OCI-LY3 (cell line): ENCODE measurements at regions not wholly inside any gene's neighbourhood (a gene's known extent, or its start where the extent isn't known, plus 50 kb on each side); places are given as distances from the start of the nearest gene placed in this dataset.

ENCODE experiments used
- H2AFZ ChIP-seq: fragments of 200-600, 300-600 bp; shearing (Covaris generic); 2 replicates; pipeline ENCODE4 v1.6.0; 2014; ENCODE audit warnings: antibody characterized with exemption, low read depth, low read length
- H3K27ac ChIP-seq: fragments of 200-600, 300-600 bp; sonication (generic); 2 replicates; pipeline ENCODE4 v1.5.1; 2014; ENCODE audit warnings: mild to moderate bottlenecking, low read length, moderate library complexity, mixed read lengths
- H3K27me3 ChIP-seq: fragments of 200-600, 300-600 bp; sonication (generic); 2 replicates; pipeline ENCODE4 v1.6.1; 2014; ENCODE audit warnings: low read depth, low read length, mixed read lengths
- H3K36me3 ChIP-seq: fragments of 200-600, 300-600 bp; sonication (generic); replicated peaks from 2 replicates; pipeline ENCODE3; 2014; ENCODE audit warnings: low read depth, low read length, mixed read lengths
- H3K4me1 ChIP-seq: fragments of 300-600, 200-600 bp; sonication (generic); 2 replicates; pipeline ENCODE4 v1.6.1; 2014; ENCODE audit warnings: low read length, mixed read lengths
- H3K4me2 ChIP-seq: fragments of 200-600, 300-600 bp; sonication (generic); 2 replicates; pipeline ENCODE4 v1.6.1; 2014; ENCODE audit warnings: low read length, mixed read lengths
- H3K4me3 ChIP-seq: fragments of 300-600, 200-600 bp; sonication (generic); 2 replicates; pipeline ENCODE4 v1.5.1; 2014; ENCODE audit warnings: antibody characterized with exemption, mild to moderate bottlenecking, low read length, moderate library complexity
- H3K79me2 ChIP-seq: fragments of 300-600, 200-600 bp; shearing (Covaris generic); 2 replicates; pipeline ENCODE4 v1.6.1; 2014; ENCODE audit warnings: mild to moderate bottlenecking, low read length, mixed read lengths
- H3K9ac ChIP-seq: fragments of 300-600, 200-600 bp; shearing (Covaris generic); 2 replicates; pipeline ENCODE4 v1.6.0; 2014; ENCODE audit warnings: mild to moderate bottlenecking, low read length, moderate library complexity
- H3K9me3 ChIP-seq: fragments of 200-600, 300-600 bp; shearing (Covaris generic); 2 replicates; pipeline ENCODE4 v1.6.1; 2014; ENCODE audit warnings: low read length, mixed read lengths; ENCODE audit not compliant: insufficient read depth
- H4K20me1 ChIP-seq: fragments of 200-600, 300-600 bp; sonication (generic); 2 replicates; pipeline ENCODE4 v1.6.1; 2016; ENCODE audit warnings: low read length, mixed read lengths; ENCODE audit not compliant: insufficient read depth
- CTCF ChIP-seq: fragments of 200-600, 300-600 bp; sonication (generic); IDR thresholded peaks from 2 replicates; pipeline ENCODE4 v1.5.1; 2014; ENCODE audit warnings: antibody characterized with exemption, low read length, low read depth
- EZH2phosphoT487 ChIP-seq: fragments of 200-600 bp; shearing (Covaris generic); IDR thresholded peaks from 2 replicates; pipeline ENCODE4 v1.6.1; 2018; ENCODE audit warnings: antibody characterized with exemption, mixed run types, low read depth

GRCh38 chr22:34934261-34934660 lies 131.7 kb upstream of the ISX start:
- no peak overlapping the region for H3K9ac ChIP-seq
- H3K79me2 ChIP-seq = no peaks in the 10 kb centered on the region
- TF ChIP-seq CTCF (no peak), EZH2phosphoT487 (no peak)
- H3K27me3 ChIP-seq = peaks cover 26% of the 10 kb centered on the region
- H2AFZ ChIP-seq = no peak overlapping the region
- no peaks in the 10 kb centered on the region for H3K36me3 ChIP-seq
- H3K4me1 ChIP-seq = no peaks in the 10 kb centered on the region
- no peak overlapping the region for H3K4me2 ChIP-seq
- no peaks in the 10 kb centered on the region for H4K20me1 ChIP-seq
- no peak overlapping the region for H3K4me3 ChIP-seq
- H3K9me3 ChIP-seq = no peaks in the 10 kb centered on the region
- no peak overlapping the region for H3K27ac ChIP-seq

- Histone ChIP-seq H3K27ac (no peak overlapping the region), H3K4me1 (no peaks in the 10 kb centered on the region), H3K9me3 (no peaks in the 10 kb centered on the region), H3K36me3 (no peaks in the 10 kb centered on the region), H3K4me2 (no peak overlapping the region), H3K27me3 (peaks cover 23% of the 10 kb centered on the region), H3K79me2 (no peaks in the 10 kb centered on the region), H4K20me1 (no peaks in the 10 kb centered on the region), H2AFZ (no peak overlapping the region), H3K9ac (no peak overlapping the region), H3K4me3 (no peak overlapping the region)
- TF ChIP-seq CTCF = peak; percentile 36
- TF ChIP-seq EZH2phosphoT487 = no peak
These were observed 122.1 kb upstream of the ISX start for GRCh38 chr22:34943830-34944229.

- no peaks in the 10 kb centered on the region for H3K4me1 ChIP-seq
- H3K4me2 ChIP-seq = no peak overlapping the region
- no peaks in the 10 kb centered on the region for H4K20me1 ChIP-seq
- H3K9ac ChIP-seq = no peak overlapping the region
- H3K9me3 ChIP-seq = no peaks in the 10 kb centered on the region
- no peak overlapping the region for H3K27ac ChIP-seq
- H3K79me2 ChIP-seq = no peaks in the 10 kb centered on the region
- no peaks in the 10 kb centered on the region for H3K36me3 ChIP-seq
- TF ChIP-seq EZH2phosphoT487 (no peak), CTCF (no peak)
- H3K27me3 ChIP-seq = peaks cover 18% of the 10 kb centered on the region
- H3K4me3 ChIP-seq = no peak overlapping the region
- H2AFZ ChIP-seq = no peak overlapping the region
These were observed 119.5 kb upstream of the ISX start for GRCh38 chr22:34946339-34946985.

- Histone ChIP-seq H3K9me3 (no peaks in the 10 kb centered on the region), H4K20me1 (no peaks in the 10 kb centered on the region), H3K9ac (no peak overlapping the region), H3K27ac (no peak overlapping the region), H3K4me1 (no peaks in the 10 kb centered on the region), H3K4me2 (no peak overlapping the region), H2AFZ (no peak overlapping the region), H3K79me2 (no peaks in the 10 kb centered on the region), H3K4me3 (no peak overlapping the region), H3K27me3 (peaks cover 6% of the 10 kb centered on the region; the same call in 1 of the 2 replicates), H3K36me3 (no peaks in the 10 kb centered on the region)
- TF ChIP-seq CTCF (no peak), EZH2phosphoT487 (no peak)
These were observed 115.5 kb upstream of the ISX start for GRCh38 chr22:34950489-34950888.
